Parathyroid adenoma (tissue), 2 donors: ENCODE measurements at regions not wholly inside any gene's neighbourhood (a gene's known extent, or its start where the extent isn't known, plus 50 kb on each side); places are given as distances from the start of the nearest gene placed in this dataset.

Source experiments
- H2AFZ ChIP-seq: fragments of 300-600 bp; sonication (generic); one replicate; pipeline ENCODE4 v1.7.0; 2017; ENCODE audit warnings: antibody characterized with exemption, mild to moderate bottlenecking
- H3K27ac ChIP-seq: fragments of 300-600 bp; sonication (generic); one replicate; pipeline ENCODE4 v1.7.0; 2017
- H3K27me3 ChIP-seq: fragments of 300-600 bp; sonication (generic); one replicate; pipeline ENCODE4 v1.7.0; 2017; ENCODE audit warnings: low read length; ENCODE audit not compliant: control insufficient read depth, insufficient read depth
- H3K36me3 ChIP-seq: fragments of 300-600 bp; sonication (generic); one replicate; pipeline ENCODE4 v1.7.0; 2017; ENCODE audit warnings: low read length; ENCODE audit not compliant: control insufficient read depth, insufficient read depth
- H3K4me1 ChIP-seq: fragments of 300-600 bp; sonication (generic); one replicate; pipeline ENCODE4 v1.7.0; 2017; ENCODE audit warnings: control low read depth
- H3K4me2 ChIP-seq: fragments of 300-600 bp; sonication (generic); one replicate; pipeline ENCODE4 v1.7.0; 2017; ENCODE audit warnings: low read length
- H3K4me3 ChIP-seq: fragments of 300-600 bp; sonication (generic); one replicate; pipeline ENCODE4 v1.7.0; 2017; ENCODE audit warnings: low read depth, low read length
- H3K79me2 ChIP-seq: fragments of 300-600 bp; sonication (generic); one replicate; pipeline ENCODE4 v1.7.0; 2017; ENCODE audit warnings: control low read depth
- H3K9ac ChIP-seq: fragments of 300-600 bp; sonication (generic); one replicate; pipeline ENCODE4 v1.7.0; 2017; ENCODE audit warnings: mild to moderate bottlenecking
- H3K9me3 ChIP-seq: fragments of 300-600 bp; sonication (generic); one replicate; pipeline ENCODE4 v1.7.0; 2017; ENCODE audit warnings: low read length; ENCODE audit not compliant: control insufficient read depth
- CTCF ChIP-seq: fragments of 300-600 bp; sonication (generic); IDR thresholded peaks from one replicate; pipeline ENCODE4 v1.7.0; 2017; ENCODE audit warnings: antibody characterized with exemption, mild to moderate bottlenecking
- donor health status: primary hyperparathyroidism.

- Histone ChIP-seq H3K9ac (no peak overlapping the region), H3K36me3 (no peaks in the 10 kb centered on the region), H3K27me3 (no peaks in the 10 kb centered on the region), H3K9me3 (no peaks in the 10 kb centered on the region), H3K4me2 (no peak overlapping the region), H3K4me3 (no peak overlapping the region), H3K79me2 (no peaks in the 10 kb centered on the region), H2AFZ (no peak overlapping the region), H3K4me1 (no peaks in the 10 kb centered on the region), H3K27ac (no peak overlapping the region)
- no peak for TF ChIP-seq CTCF
Measured at GRCh38 chr1:187226396-187226795, 397.6 kb downstream of the PLA2G4A start.

GRCh38 chr1:187228790-187229189 is 400.0 kb downstream of the PLA2G4A start:
- no peaks in the 10 kb centered on the region for H3K9me3 ChIP-seq
- no peak overlapping the region for H3K4me2 ChIP-seq
- no peak overlapping the region for H2AFZ ChIP-seq
- H3K4me3 ChIP-seq: no peak overlapping the region
- H3K79me2 ChIP-seq: no peaks in the 10 kb centered on the region
- no peaks in the 10 kb centered on the region for H3K4me1 ChIP-seq
- H3K9ac ChIP-seq: no peak overlapping the region
- no peak for TF ChIP-seq CTCF
- H3K36me3 ChIP-seq: no peaks in the 10 kb centered on the region
- no peaks in the 10 kb centered on the region for H3K27me3 ChIP-seq
- no peak overlapping the region for H3K27ac ChIP-seq

- H3K9ac ChIP-seq: no peak overlapping the region
- H3K79me2 ChIP-seq: no peaks in the 10 kb centered on the region
- no peaks in the 10 kb centered on the region for H3K4me1 ChIP-seq
- no peaks in the 10 kb centered on the region for H3K9me3 ChIP-seq
- no peak overlapping the region for H2AFZ ChIP-seq
- H3K27me3 ChIP-seq: no peaks in the 10 kb centered on the region
- H3K4me3 ChIP-seq: no peak overlapping the region
- no peak overlapping the region for H3K4me2 ChIP-seq
- no peak overlapping the region for H3K27ac ChIP-seq
- no peaks in the 10 kb centered on the region for H3K36me3 ChIP-seq
- TF ChIP-seq CTCF: no peak
Measured at GRCh38 chr1:187229496-187229895, 400.7 kb downstream of the PLA2G4A start.

- Histone ChIP-seq H3K4me2 (no peak overlapping the region), H3K79me2 (no peaks in the 10 kb centered on the region), H3K36me3 (no peaks in the 10 kb centered on the region), H3K4me1 (no peaks in the 10 kb centered on the region), H3K27me3 (no peaks in the 10 kb centered on the region), H3K4me3 (no peak overlapping the region), H3K9me3 (no peaks in the 10 kb centered on the region), H3K9ac (no peak overlapping the region), H2AFZ (no peak overlapping the region), H3K27ac (no peak overlapping the region)
- TF ChIP-seq CTCF: no peak
Measured at GRCh38 chr1:187234706-187235105, 406.0 kb downstream of the PLA2G4A start.

GRCh38 chr1:187236199-187236598 is 407.4 kb downstream of the PLA2G4A start:
- no peak overlapping the region for H2AFZ ChIP-seq
- no peaks in the 10 kb centered on the region for H3K79me2 ChIP-seq
- no peak overlapping the region for H3K9ac ChIP-seq
- H3K27ac ChIP-seq: no peak overlapping the region
- TF ChIP-seq CTCF: no peak
- H3K36me3 ChIP-seq: no peaks in the 10 kb centered on the region
- no peaks in the 10 kb centered on the region for H3K27me3 ChIP-seq
- H3K4me1 ChIP-seq: no peaks in the 10 kb centered on the region
- no peak overlapping the region for H3K4me3 ChIP-seq
- no peaks in the 10 kb centered on the region for H3K9me3 ChIP-seq
- H3K4me2 ChIP-seq: no peak overlapping the region
